Kidney epithelial cell (primary cell): ENCODE measurements at regions not wholly inside any gene's neighbourhood (a gene's known extent, or its start where the extent isn't known, plus 50 kb on each side); places are given as distances from the start of the nearest gene placed in this dataset.

Source experiments
- DNase-seq: peaks from one replicate; pipeline ENCODE4 v3.0.0-alpha.2; 2010; ENCODE audit warnings: low read depth
- H3K27me3 ChIP-seq: 2 replicates; pipeline ENCODE4 v1.6.0; 2011; ENCODE audit warnings: low read length; ENCODE audit not compliant: control insufficient read depth, insufficient read depth
- H3K36me3 ChIP-seq: 2 replicates; pipeline ENCODE4 v1.5.1; 2011; ENCODE audit warnings: low read length; ENCODE audit not compliant: control insufficient read depth, insufficient read depth
- H3K4me3 ChIP-seq: 2 replicates; pipeline ENCODE4 v1.5.1; 2011; ENCODE audit warnings: low read depth, mild to moderate bottlenecking, control low read depth, low read length
- TF ChIP-seq, protein P1 (sequence below): IDR thresholded peaks from 2 replicates; pipeline ENCODE4 v1.5.1; 2011; ENCODE audit warnings: mild to moderate bottlenecking, moderate library complexity, low read length, control low read depth, inconsistent platforms; ENCODE audit not compliant: insufficient read depth, poor library complexity, severe bottlenecking

GRCh38 chr7:9945857-9946256 lies 1027.8 kb upstream of the PHF14 start:
- TF ChIP-seq, protein P1, sequence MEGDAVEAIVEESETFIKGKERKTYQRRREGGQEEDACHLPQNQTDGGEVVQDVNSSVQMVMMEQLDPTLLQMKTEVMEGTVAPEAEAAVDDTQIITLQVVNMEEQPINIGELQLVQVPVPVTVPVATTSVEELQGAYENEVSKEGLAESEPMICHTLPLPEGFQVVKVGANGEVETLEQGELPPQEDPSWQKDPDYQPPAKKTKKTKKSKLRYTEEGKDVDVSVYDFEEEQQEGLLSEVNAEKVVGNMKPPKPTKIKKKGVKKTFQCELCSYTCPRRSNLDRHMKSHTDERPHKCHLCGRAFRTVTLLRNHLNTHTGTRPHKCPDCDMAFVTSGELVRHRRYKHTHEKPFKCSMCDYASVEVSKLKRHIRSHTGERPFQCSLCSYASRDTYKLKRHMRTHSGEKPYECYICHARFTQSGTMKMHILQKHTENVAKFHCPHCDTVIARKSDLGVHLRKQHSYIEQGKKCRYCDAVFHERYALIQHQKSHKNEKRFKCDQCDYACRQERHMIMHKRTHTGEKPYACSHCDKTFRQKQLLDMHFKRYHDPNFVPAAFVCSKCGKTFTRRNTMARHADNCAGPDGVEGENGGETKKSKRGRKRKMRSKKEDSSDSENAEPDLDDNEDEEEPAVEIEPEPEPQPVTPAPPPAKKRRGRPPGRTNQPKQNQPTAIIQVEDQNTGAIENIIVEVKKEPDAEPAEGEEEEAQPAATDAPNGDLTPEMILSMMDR = no peak
- Histone ChIP-seq H3K27me3 (no peaks in the 10 kb centered on the region), H3K36me3 (no peaks in the 10 kb centered on the region), H3K4me3 (no peak overlapping the region)
- DNase-seq = no peak

- TF ChIP-seq, protein P1 = no peak
- H3K27me3 ChIP-seq = no peaks in the 10 kb centered on the region
- H3K36me3 ChIP-seq = no peaks in the 10 kb centered on the region
- no peak overlapping the region for H3K4me3 ChIP-seq
- no peak for DNase-seq
Measured at GRCh38 chr7:9955138-9955537, 1018.5 kb upstream of the PHF14 start.

GRCh38 chr7:9958486-9958885 lies 1015.2 kb upstream of the PHF14 start:
- no peak for DNase-seq
- TF ChIP-seq, protein P1 = no peak
- H3K36me3 ChIP-seq = no peaks in the 10 kb centered on the region
- H3K4me3 ChIP-seq = no peak overlapping the region
- H3K27me3 ChIP-seq = no peaks in the 10 kb centered on the region

DNA sequence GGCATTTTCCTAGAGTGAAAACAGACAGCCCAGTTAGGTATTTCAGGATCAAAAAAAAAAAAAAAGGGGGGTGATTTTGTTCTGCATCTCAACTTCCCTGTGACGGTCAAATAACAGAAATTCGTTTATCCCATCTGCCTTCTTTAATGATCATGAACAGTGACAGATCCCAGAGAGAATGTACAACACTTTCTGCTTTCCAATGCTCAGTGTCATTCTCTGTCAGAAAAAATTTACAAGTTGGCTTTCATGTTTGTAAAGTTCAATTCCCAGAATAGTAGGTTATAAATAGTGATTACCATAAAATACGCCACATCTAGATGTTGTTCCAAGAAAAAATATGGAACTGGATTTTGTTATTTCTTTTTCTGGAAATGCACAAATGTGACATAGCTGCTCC lies 1013.2 kb upstream of the PHF14 start:
- H3K27me3 ChIP-seq = no peaks in the 10 kb centered on the region
- H3K4me3 ChIP-seq = no peak overlapping the region
- TF ChIP-seq, protein P1 = no peak
- DNase-seq = no peak
- no peaks in the 10 kb centered on the region for H3K36me3 ChIP-seq

- H3K36me3 ChIP-seq = no peaks in the 10 kb centered on the region
- H3K27me3 ChIP-seq = no peaks in the 10 kb centered on the region
- TF ChIP-seq, protein P1 = no peak
- H3K4me3 ChIP-seq = no peak overlapping the region
- DNase-seq = no peak
Measured at GRCh38 chr7:9961161-9961922, 1012.3 kb upstream of the PHF14 start.

DNA sequence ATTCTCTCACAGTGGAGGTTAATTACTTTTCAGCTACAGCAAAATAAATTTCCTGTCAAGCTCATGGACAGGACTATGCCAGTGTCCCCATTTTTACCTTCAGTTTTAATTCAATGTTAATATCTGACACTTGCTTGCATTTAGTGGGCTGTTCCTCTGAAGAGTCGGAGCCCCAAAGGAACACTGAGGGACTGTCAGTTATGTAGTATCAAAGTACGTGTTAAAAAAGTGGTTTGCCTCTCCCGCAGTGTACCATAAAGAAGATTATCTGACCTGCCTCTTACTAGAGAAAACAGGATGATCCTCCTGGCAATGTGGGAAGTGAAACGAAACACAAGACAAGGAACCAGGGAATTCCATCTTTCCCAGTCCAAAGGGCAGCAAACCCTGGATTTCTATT lies 1010.9 kb upstream of the PHF14 start:
- Histone ChIP-seq H3K36me3 (no peaks in the 10 kb centered on the region), H3K27me3 (no peaks in the 10 kb centered on the region), H3K4me3 (no peak overlapping the region)
- TF ChIP-seq, protein P1 = no peak
- no peak for DNase-seq
